ENCODE measurements at regions not wholly inside any gene's neighbourhood (a gene's known extent, or its start where the extent isn't known, plus 50 kb on each side); places are given as distances from the start of the nearest gene placed in this dataset.

DNA sequence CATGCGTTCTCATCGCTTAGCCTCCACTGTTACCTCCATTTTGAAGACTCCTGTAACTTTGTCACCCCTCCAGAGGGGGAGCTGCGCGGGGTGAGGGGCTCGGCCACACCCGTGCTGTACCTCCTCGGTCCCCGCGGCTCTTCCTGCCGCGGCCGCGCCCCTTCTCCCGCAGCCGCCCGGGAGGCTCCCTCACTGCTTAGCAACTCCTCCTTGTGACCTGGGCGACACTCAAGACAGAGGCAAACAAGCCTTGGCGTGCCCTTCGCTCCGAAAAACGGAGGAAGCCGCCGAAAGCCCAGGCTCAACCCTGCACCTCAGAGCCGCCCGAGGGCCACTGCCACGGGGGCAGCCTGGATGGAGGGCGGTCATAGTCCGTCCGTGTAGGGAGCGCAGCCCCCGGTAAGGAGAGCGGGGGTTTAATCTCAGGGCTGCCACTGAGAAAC, 494.3 kb downstream of the FOXO1 start:
- intact Hi-C loops (cut with micrococcal nuclease) (no loop called here), in situ Hi-C loops (cut with MboI) (no loop called here)
- Histone ChIP-seq H3K4me3 (no peak overlapping the region), H3K27me3 (ENCODE audit: control insufficient read depth in 2 of 2, insufficient read depth in 2 of 2, low read length in 2 of 2) (peaks cover 0 to 18% of the 10 kb centered on the region in 2 experiments; a peak in 4 of 5 replicates), H3K4me1 (replicated peaks in 1 of 2; ENCODE audit: control insufficient read depth in 2 of 2, insufficient read depth in 2 of 2, low read length in 2 of 2) (peaks cover 0 to 5% of the 10 kb centered on the region in 2 experiments; a peak in 1 of 5 replicates), H3K79me2 (ENCODE audit: control insufficient read depth, insufficient read depth, low read length) (no peaks in the 10 kb centered on the region), H3K9ac (ENCODE audit: insufficient read depth in 1 of 2, low read depth in 2 of 2, low read length in 2 of 2) (no peak overlapping the region), H3K9me1 (ENCODE audit: control insufficient read depth, insufficient read depth, low read length) (no peaks in the 10 kb centered on the region), H4K20me1 (replicated peaks; ENCODE audit: control insufficient read depth, insufficient read depth, low read length) (no peaks in the 10 kb centered on the region), H3K27ac (ENCODE audit: extremely low read depth, low read depth, low read length) (no peak overlapping the region), H2AFZ (ENCODE audit: low read depth, low read length) (no peak overlapping the region), H3K4me2 (ENCODE audit: insufficient read depth, low read length) (no peak overlapping the region), H3K9me3 (replicated peaks; ENCODE audit: control insufficient read depth, insufficient read depth, low read depth, low read length) (no peaks in the 10 kb centered on the region), H3K36me3 (ENCODE audit: control insufficient read depth, insufficient read depth, low read length) (no peaks in the 10 kb centered on the region)
- no TSS peak for BruUV-seq (replicated peaks)
- FAIRE-seq: no peak
- DNase-seq (ENCODE audit: extremely low read depth in 1 of 4, low spot score in 3 of 4): no peak
- ATAC-seq: no peak; the same call in 2 of the 3 replicates
- POLR2A ChIA-PET: no interaction called here
- CTCF ChIA-PET (ENCODE audit: low intra/inter-chr PET ratio): no interaction called here
- WGBS (ENCODE audit: insufficient coverage, low coverage, missing lambda C conversion rate): 2% methylated on average over 22 of the region's 32 CpGs
- TF ChIP-seq MTA2 (IDR thresholded peaks at IDR 0.05; ENCODE audit: low read depth) (no peak), HNRNPUL1 (IDR thresholded peaks at IDR 0.05; ENCODE audit: low read length) (no peak), NELFE (IDR thresholded peaks at IDR 0.05; ENCODE audit: insufficient read depth, insufficient read length) (no peak), ELF4 (CRISPR knock-in tag; IDR thresholded peaks at IDR 0.05) (no peak), TGIF2 (CRISPR knock-in tag; IDR thresholded peaks at IDR 0.05) (no peak), HNRNPK (IDR thresholded peaks at IDR 0.05; ENCODE audit: low read depth, low read length, poor library complexity, severe bottlenecking) (no peak), LARP7 (IDR thresholded peaks at IDR 0.05) (no peak), ZC3H4 (CRISPR knock-in tag; IDR thresholded peaks at IDR 0.05; ENCODE audit: borderline replicate concordance) (no peak), CHD2 (IDR thresholded peaks at IDR 0.05; ENCODE audit: low read depth, low read length) (no peak), NR1H2 (CRISPR knock-in tag; IDR thresholded peaks at IDR 0.05) (no peak)
- TF ChIP-seq, protein P1, sequence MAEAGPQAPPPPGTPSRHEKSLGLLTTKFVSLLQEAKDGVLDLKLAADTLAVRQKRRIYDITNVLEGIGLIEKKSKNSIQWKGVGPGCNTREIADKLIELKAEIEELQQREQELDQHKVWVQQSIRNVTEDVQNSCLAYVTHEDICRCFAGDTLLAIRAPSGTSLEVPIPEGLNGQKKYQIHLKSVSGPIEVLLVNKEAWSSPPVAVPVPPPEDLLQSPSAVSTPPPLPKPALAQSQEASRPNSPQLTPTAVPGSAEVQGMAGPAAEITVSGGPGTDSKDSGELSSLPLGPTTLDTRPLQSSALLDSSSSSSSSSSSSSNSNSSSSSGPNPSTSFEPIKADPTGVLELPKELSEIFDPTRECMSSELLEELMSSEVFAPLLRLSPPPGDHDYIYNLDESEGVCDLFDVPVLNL (CRISPR knock-in tag; IDR thresholded peaks at IDR 0.05; ENCODE audit: low read depth): no peak
- TF ChIP-seq, protein P2, sequence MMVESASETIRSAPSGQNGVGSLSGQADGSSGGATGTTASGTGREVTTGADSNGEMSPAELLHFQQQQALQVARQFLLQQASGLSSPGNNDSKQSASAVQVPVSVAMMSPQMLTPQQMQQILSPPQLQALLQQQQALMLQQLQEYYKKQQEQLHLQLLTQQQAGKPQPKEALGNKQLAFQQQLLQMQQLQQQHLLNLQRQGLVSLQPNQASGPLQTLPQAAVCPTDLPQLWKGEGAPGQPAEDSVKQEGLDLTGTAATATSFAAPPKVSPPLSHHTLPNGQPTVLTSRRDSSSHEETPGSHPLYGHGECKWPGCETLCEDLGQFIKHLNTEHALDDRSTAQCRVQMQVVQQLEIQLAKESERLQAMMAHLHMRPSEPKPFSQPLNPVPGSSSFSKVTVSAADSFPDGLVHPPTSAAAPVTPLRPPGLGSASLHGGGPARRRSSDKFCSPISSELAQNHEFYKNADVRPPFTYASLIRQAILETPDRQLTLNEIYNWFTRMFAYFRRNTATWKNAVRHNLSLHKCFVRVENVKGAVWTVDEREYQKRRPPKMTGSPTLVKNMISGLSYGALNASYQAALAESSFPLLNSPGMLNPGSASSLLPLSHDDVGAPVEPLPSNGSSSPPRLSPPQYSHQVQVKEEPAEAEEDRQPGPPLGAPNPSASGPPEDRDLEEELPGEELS (CRISPR knock-in tag; IDR thresholded peaks at IDR 0.05; ENCODE audit: borderline replicate concordance): no peak
- TF ChIP-seq, protein P3, sequence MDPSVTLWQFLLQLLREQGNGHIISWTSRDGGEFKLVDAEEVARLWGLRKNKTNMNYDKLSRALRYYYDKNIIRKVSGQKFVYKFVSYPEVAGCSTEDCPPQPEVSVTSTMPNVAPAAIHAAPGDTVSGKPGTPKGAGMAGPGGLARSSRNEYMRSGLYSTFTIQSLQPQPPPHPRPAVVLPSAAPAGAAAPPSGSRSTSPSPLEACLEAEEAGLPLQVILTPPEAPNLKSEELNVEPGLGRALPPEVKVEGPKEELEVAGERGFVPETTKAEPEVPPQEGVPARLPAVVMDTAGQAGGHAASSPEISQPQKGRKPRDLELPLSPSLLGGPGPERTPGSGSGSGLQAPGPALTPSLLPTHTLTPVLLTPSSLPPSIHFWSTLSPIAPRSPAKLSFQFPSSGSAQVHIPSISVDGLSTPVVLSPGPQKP (CRISPR knock-in tag; IDR thresholded peaks at IDR 0.05): no peak
- TF ChIP-seq, protein P4, sequence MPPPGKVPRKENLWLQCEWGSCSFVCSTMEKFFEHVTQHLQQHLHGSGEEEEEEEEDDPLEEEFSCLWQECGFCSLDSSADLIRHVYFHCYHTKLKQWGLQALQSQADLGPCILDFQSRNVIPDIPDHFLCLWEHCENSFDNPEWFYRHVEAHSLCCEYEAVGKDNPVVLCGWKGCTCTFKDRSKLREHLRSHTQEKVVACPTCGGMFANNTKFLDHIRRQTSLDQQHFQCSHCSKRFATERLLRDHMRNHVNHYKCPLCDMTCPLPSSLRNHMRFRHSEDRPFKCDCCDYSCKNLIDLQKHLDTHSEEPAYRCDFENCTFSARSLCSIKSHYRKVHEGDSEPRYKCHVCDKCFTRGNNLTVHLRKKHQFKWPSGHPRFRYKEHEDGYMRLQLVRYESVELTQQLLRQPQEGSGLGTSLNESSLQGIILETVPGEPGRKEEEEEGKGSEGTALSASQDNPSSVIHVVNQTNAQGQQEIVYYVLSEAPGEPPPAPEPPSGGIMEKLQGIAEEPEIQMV (tag; conservative IDR thresholded peaks at IDR 0.05; ENCODE audit: low read depth): no peak
